K562 (cell line): ENCODE measurements at regions not wholly inside any gene's neighbourhood (a gene's known extent, or its start where the extent isn't known, plus 50 kb on each side); places are given as distances from the start of the nearest gene placed in this dataset.
A peak's percentile ranks its signal among the peaks of the same experiment; 100 is the strongest.
"Not testable (repeated sequence)": the region's sequence is repeated elsewhere in the genome, so short reads cannot be mapped to it uniquely, and the experiment has no call there.

Experiments
- ATAC-seq: fragments of 200-7000 bp; cut with Tn5 transposase; 3 replicates; pipeline ENCODE4 v1.9.1; 2020; ENCODE audit warnings: moderate library complexity
- BruUV-seq: library from RNA; stranded (reverse); fragments of 400-500 nt; replicated peaks from 2 replicates; lab custom pipeline; 2021; lab: Mats Ljungman, UMichigan
- CTCF ChIA-PET: fragments of 300-600 bp; formaldehyde crosslinking; extraction: SDS; loops from one replicate; lab custom pipeline; 2021; ENCODE audit warnings: low intra/inter-chr PET ratio; lab: Yijun Ruan, JAX
- POLR2A ChIA-PET: fragments of 300-600, 350-650 bp; sonication (Branson Sonifier 250); formaldehyde crosslinking; extraction: SDS; loops from one replicate; lab custom pipeline; 2021; ENCODE audit warnings: antibody characterized with exemption, inconsistent platforms; lab: Yijun Ruan, JAX
- DNase-seq, 4 experiments: peaks; one replicate each; pipeline versions ENCODE4 v3.0.0 to v3.0.0-alpha.2; 2011 to 2018; ENCODE audit warnings: low spot score in 3 of 4, mixed read lengths in 3 of 4; ENCODE audit errors: extremely low read depth in 1 of 4
- FAIRE-seq: peaks from 2 replicates; lab custom pipeline; 2011; peaks lifted over from hg19 to GRCh38; lab: Jason Lieb, UNC
- H2AFZ ChIP-seq: 2 replicates; pipeline ENCODE4 v1.6.0; 2011; ENCODE audit warnings: low read depth, low read length, control low read depth, inconsistent platforms
- H3K27ac ChIP-seq: fragments of 200-600 bp; 3 replicates; pipeline ENCODE4 v1.8.0; 2011; ENCODE audit warnings: low read depth, mild to moderate bottlenecking, control low read depth, inconsistent platforms, low read length, moderate library complexity, mixed read lengths; ENCODE audit errors: extremely low read depth
- H3K27me3 ChIP-seq, 2 experiments: fragments of 300-600 bp in 1 of 2; 2 replicates in 1 of 2; 3 replicates in 1 of 2; pipeline versions ENCODE4 v1.6.0 to v1.8.0; 2011; ENCODE audit warnings: inconsistent platforms in 2 of 2, low read length in 2 of 2, mild to moderate bottlenecking in 1 of 2, mixed read lengths in 1 of 2, moderate library complexity in 1 of 2; ENCODE audit not compliant: control insufficient read depth in 2 of 2, insufficient read depth in 2 of 2
- H3K36me3 ChIP-seq: fragments of 300-600 bp; 3 replicates; pipeline ENCODE4 v1.8.0; 2011; ENCODE audit warnings: mild to moderate bottlenecking, low read length, inconsistent platforms; ENCODE audit not compliant: control insufficient read depth, insufficient read depth
- H3K4me1 ChIP-seq, 2 experiments: fragments of 200-600 bp in 1 of 2; replicated peaks in 1 of 2; 2 replicates in 1 of 2; 3 replicates in 1 of 2; pipeline versions ENCODE4 v1.5.1 to v1.8.0; 2011; ENCODE audit warnings: inconsistent platforms in 2 of 2, low read length in 2 of 2, mild to moderate bottlenecking in 1 of 2, mixed read lengths in 1 of 2, moderate library complexity in 1 of 2; ENCODE audit not compliant: control insufficient read depth in 2 of 2, insufficient read depth in 2 of 2
- H3K4me2 ChIP-seq: 2 replicates; pipeline ENCODE4 v1.6.1; 2011; ENCODE audit warnings: low read length, control low read depth, inconsistent platforms, mixed read lengths; ENCODE audit not compliant: insufficient read depth
- H3K4me3 ChIP-seq: fragments of 200-600 bp; sonication (generic), shearing (Covaris generic); 2 replicates; pipeline ENCODE4 v1.5.1; 2016; ENCODE audit warnings: control low read depth, inconsistent platforms
- H3K79me2 ChIP-seq: fragments of 200-600 bp; 3 replicates; pipeline ENCODE4 v1.8.0; 2011; ENCODE audit warnings: low read length, inconsistent platforms; ENCODE audit not compliant: control insufficient read depth, insufficient read depth
- H3K9ac ChIP-seq, 2 experiments: 2 replicates each; pipeline versions ENCODE4 v1.6.0 to v1.6.1; 2011; ENCODE audit warnings: low read depth in 2 of 2, low read length in 2 of 2, control low read depth in 1 of 2, inconsistent platforms in 1 of 2, mild to moderate bottlenecking in 1 of 2, mixed read lengths in 1 of 2; ENCODE audit not compliant: insufficient read depth in 1 of 2
- H3K9me1 ChIP-seq: one replicate; pipeline ENCODE4 v1.6.0; 2011; ENCODE audit warnings: inconsistent platforms, mild to moderate bottlenecking, low read length, moderate library complexity; ENCODE audit not compliant: control insufficient read depth, insufficient read depth
- H3K9me3 ChIP-seq: replicated peaks from 2 replicates; pipeline ENCODE4 v1.5.1; 2011; ENCODE audit warnings: low read depth, low read length, inconsistent platforms; ENCODE audit not compliant: control insufficient read depth, insufficient read depth
- H4K20me1 ChIP-seq: replicated peaks from 2 replicates; pipeline ENCODE4 v1.6.1; 2011; ENCODE audit warnings: low read length, inconsistent platforms, mixed read lengths; ENCODE audit not compliant: control insufficient read depth, insufficient read depth
- CBX3 ChIP-seq, 2 experiments: IDR thresholded peaks; 1 replicate in 1 of 2; 2 replicates in 1 of 2; pipeline ENCODE4 v1.6.1; 2012; ENCODE audit warnings: inconsistent platforms in 2 of 2, low read length in 2 of 2, borderline replicate concordance in 1 of 2, control low read depth in 1 of 2
- CBX5 ChIP-seq: IDR thresholded peaks from 2 replicates; pipeline ENCODE4 v1.6.1; 2014; ENCODE audit warnings: low read depth, borderline replicate concordance
- CCAR2 ChIP-seq: fragments of 200-400 bp; formaldehyde crosslinking; IDR thresholded peaks from 2 replicates; pipeline ENCODE4 v1.6.1; 2017; ENCODE audit warnings: mild to moderate bottlenecking, low read depth, low read length
- DIDO1 ChIP-seq: fragments of 450-650 bp; IDR thresholded peaks from 2 replicates; pipeline ENCODE4 v1.6.1; 2016; ENCODE audit warnings: low read depth, missing biosample characterization, missing genetic modification characterization
- L3MBTL2 ChIP-seq: fragments of 450-650 bp; IDR thresholded peaks from 2 replicates; pipeline ENCODE4 v1.6.1; 2016; ENCODE audit warnings: mild to moderate bottlenecking, moderate library complexity
- RAD51 ChIP-seq: fragments of 450-650 bp; IDR thresholded peaks from 2 replicates; pipeline ENCODE4 v1.7.1; 2016; ENCODE audit warnings: low read depth, mild to moderate bottlenecking, borderline replicate concordance
- RCOR1 ChIP-seq, 2 experiments: IDR thresholded peaks; 2 replicates each; pipeline ENCODE4 v1.6.1; 2012; ENCODE audit warnings: low read depth in 2 of 2, low read length in 2 of 2, borderline replicate concordance in 1 of 2, improper control_type of control experiment in 1 of 2
- TRIM28 ChIP-seq: fragments of 450-650 bp; IDR thresholded peaks from 2 replicates; pipeline ENCODE4 v1.6.1; 2017
- ZNF398 ChIP-seq: fragments of 250-450 bp; sonication (Bioruptor Pico); IDR thresholded peaks from 2 replicates; pipeline ENCODE4 v1.8.0; 2021; ENCODE audit warnings: moderate library complexity, mild to moderate bottlenecking, inconsistent platforms
- WGBS: fragments of 100-300 bp; shearing (Covaris generic); methylation state at CpG from one replicate; pipeline ENCODE4 v1.1.6; 2016; ENCODE audit warnings: low coverage, mixed read lengths; ENCODE audit not compliant: insufficient coverage; ENCODE audit errors: missing lambda C conversion rate; 5-methylcytosine and 5-hydroxymethylcytosine counted together
- in situ Hi-C: fragments of 300-500 bp; cut with MboI; formaldehyde crosslinking; loops from 4 replicates; pipeline ENCODE4 v1.15.0; 2018; ENCODE audit warnings: inconsistent platforms, mixed read lengths
- intact Hi-C: fragments of 100-400 bp; cut with micrococcal nuclease; formaldehyde crosslinking; loops from 2 replicates; pipeline ENCODE4 v1.14.2; 2022

DNA sequence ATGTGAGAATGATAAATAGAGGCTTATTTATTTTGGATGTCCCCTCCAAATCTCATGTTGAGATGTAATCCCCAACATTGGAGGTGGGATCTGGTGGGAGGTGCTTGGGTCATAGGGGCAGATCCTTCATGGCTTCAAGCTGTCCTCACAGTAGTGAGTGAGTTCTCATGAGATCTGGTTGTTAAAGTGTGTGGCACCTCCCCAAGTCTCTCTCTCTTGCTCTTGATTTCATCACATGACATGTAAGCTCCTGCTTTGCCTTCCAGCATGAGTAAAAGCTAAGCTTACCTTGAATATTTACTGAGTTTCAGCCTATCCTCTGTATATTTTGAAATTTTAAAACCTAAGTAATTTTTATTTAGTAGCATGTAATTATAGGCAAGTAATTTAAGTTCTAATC lies 444.9 kb downstream of the ARL4A start (continued):
- TF ChIP-seq RCOR1 (IDR thresholded peaks at IDR 0.05; ENCODE audit: borderline replicate concordance in 1 of 2, low read depth in 2 of 2, low read length in 2 of 2) = no peak
- 0 out of 2 replicates have a peak, but pooled peaks have one; percentile 29 for TF ChIP-seq L3MBTL2
- 0 out of 2 replicates have a peak, but pooled peaks have one; percentile 12 for TF ChIP-seq RAD51
- no peak for TF ChIP-seq CCAR2
- no peak for TF ChIP-seq DIDO1
- TF ChIP-seq ZNF398 (CRISPR knock-in tag) = no peak

DNA sequence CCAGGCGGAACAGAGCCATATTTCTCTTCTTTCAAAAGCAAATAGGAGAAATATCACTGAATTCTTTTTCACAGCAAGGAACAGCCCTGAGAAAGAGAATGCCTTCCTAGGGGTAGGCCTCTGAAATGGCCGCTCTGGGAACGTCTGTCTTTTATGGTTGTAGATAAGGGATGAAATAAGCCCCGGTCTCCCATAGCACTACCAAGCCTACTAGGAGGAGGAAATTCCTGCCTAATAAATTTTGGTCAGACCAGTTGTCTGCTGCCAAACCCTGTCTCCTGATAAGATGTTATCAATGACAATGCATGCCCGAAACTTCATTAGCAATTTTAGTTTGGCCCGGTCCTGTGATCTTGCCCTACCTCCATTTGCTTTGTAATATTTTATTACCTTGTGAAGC lies 448.9 kb downstream of the ARL4A start:
- DNase-seq, H3K4me2 ChIP-seq, ATAC-seq, H2AFZ ChIP-seq, H3K36me3 ChIP-seq, H3K27ac ChIP-seq, H3K9me1 ChIP-seq, FAIRE-seq, H3K79me2 ChIP-seq, H3K9ac ChIP-seq, BruUV-seq, intact Hi-C loops, in situ Hi-C loops, H3K4me1 ChIP-seq, H3K27me3 ChIP-seq, H3K4me3 ChIP-seq, H4K20me1 ChIP-seq, POLR2A ChIA-PET, CTCF ChIA-PET, H3K9me3 ChIP-seq: not testable (repeated sequence)
- WGBS = 53% methylated on average over 6 of the region's 6 CpGs
- TF ChIP-seq CBX5 = peak; percentile 56; the same call in 1 of the 2 replicates
- peak in 1 of 2 experiments; percentile 49; a peak in 1 of 3 replicates for TF ChIP-seq CBX3 (IDR thresholded peaks at IDR 0.05; ENCODE audit: borderline replicate concordance in 1 of 2, low read length in 2 of 2)
- TF ChIP-seq TRIM28 = peak; percentile 58; the same call in 1 of the 2 replicates
